Vagina (tissue), 2 donors: ENCODE measurements at regions not wholly inside any gene's neighbourhood (a gene's known extent, or its start where the extent isn't known, plus 50 kb on each side); places are given as distances from the start of the nearest gene placed in this dataset.

Source experiments
- DNase-seq, 2 donors: peaks; one replicate each; pipeline ENCODE4 v3.0.0-alpha.2; 2017; ENCODE audit errors: extremely low spot score in 2 of 2
- H3K27ac ChIP-seq: fragments of 200-600 bp; sonication (generic); one replicate; pipeline ENCODE4 v1.5.1; 2019
- H3K27me3 ChIP-seq: fragments of 200-600 bp; sonication (generic); one replicate; pipeline ENCODE4 v1.5.1; 2019
- H3K36me3 ChIP-seq, 2 donors: fragments of 200-600 bp; sonication (generic); one replicate each; pipeline ENCODE4 v1.5.1; 2017 to 2019
- H3K4me1 ChIP-seq: fragments of 200-600 bp; sonication (generic); one replicate; pipeline ENCODE4 v1.5.1; 2019
- H3K4me3 ChIP-seq, 2 donors: fragments of 200-600 bp; sonication (generic); 1 replicate in 1 of 2; 2 replicates in 1 of 2; pipeline ENCODE4 v1.5.1; 2016 to 2019
- H3K9me3 ChIP-seq: fragments of 200-600 bp; sonication (generic); one replicate; pipeline ENCODE4 v1.5.1; 2019
- CTCF ChIP-seq, 3 experiments: fragments of 450-650 bp in 2 of 3; fragments of 200-600 bp in 1 of 3; sonication (generic) in 1 of 3; IDR thresholded peaks; one replicate each; pipeline ENCODE4 v1.5.1; 2017 to 2019; ENCODE audit warnings: antibody characterized with exemption in 3 of 3, mild to moderate bottlenecking in 2 of 3, moderate library complexity in 2 of 3
- POLR2A ChIP-seq, 2 donors: fragments of 450-650 bp; IDR thresholded peaks; one replicate each; pipeline ENCODE4 v1.6.1; 2017; ENCODE audit warnings: antibody characterized with exemption in 2 of 2, mild to moderate bottlenecking in 2 of 2, moderate library complexity in 2 of 2
- POLR2AphosphoS5 ChIP-seq, 2 donors: sonication (generic); formaldehyde crosslinking; IDR thresholded peaks; one replicate each; pipeline ENCODE4 v1.9.0; 2017; ENCODE audit warnings: antibody characterized with exemption in 2 of 2, mild to moderate bottlenecking in 2 of 2, low read depth in 1 of 2; ENCODE audit not compliant: insufficient read depth in 1 of 2
- intact Hi-C: fragments of 100-400 bp; cut with DNase I; formaldehyde crosslinking; loops from one replicate; pipeline ENCODE4 v1.15.1; 2023

DNA sequence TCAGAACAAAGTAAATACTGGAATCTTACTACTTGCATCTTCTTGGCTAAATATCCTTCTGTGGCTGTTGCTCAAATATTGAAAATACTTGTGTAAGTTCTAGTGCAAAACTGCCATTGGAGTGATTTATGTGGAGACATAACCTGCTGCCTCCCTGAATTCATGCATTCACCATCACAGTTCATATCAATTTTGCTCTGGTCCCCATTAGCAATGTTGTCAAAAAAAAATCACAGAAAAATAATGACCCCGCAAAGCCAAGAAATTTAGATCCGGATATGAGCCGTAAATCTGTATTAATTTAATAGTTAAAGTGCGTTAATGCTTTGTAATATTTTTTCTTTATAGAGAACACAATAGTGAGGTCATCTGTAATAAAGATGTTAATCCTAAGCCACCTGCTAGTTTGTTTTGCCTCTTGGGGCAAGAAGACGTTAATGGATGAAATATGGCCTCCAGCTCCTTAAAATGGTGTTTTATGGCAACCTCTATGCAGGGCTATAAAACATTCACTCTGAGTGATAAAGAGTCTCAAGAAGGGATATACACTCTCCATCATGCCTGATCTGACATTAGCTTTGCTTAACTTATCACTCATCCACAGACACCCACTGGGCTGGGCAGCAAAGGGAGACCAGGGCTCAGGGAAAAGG is 255.9 kb downstream of the INSC start:
- TF ChIP-seq POLR2AphosphoS5 (IDR thresholded peaks at IDR 0.05; ENCODE audit: insufficient read depth in 1 of 2, low read depth in 1 of 2) (no peak), POLR2A (IDR thresholded peaks at IDR 0.05) (no peak), CTCF (IDR thresholded peaks at IDR 0.05) (no peak)
- Histone ChIP-seq H3K4me3 (no peak overlapping the region), H3K4me1 (no peaks in the 10 kb centered on the region), H3K9me3 (no peaks in the 10 kb centered on the region), H3K27ac (no peak overlapping the region), H3K27me3 (no peaks in the 10 kb centered on the region), H3K36me3 (no peaks in the 10 kb centered on the region)
- DNase-seq = no peak
- intact Hi-C loops = no loop called here

- Histone ChIP-seq H3K4me3 (no peak overlapping the region), H3K36me3 (no peaks in the 10 kb centered on the region), H3K27ac (no peak overlapping the region), H3K27me3 (no peaks in the 10 kb centered on the region), H3K4me1 (no peaks in the 10 kb centered on the region), H3K9me3 (no peaks in the 10 kb centered on the region)
- DNase-seq = no peak
- no peak for TF ChIP-seq POLR2A (IDR thresholded peaks at IDR 0.05)
- no peak for TF ChIP-seq CTCF (IDR thresholded peaks at IDR 0.05)
- TF ChIP-seq POLR2AphosphoS5 (IDR thresholded peaks at IDR 0.05; ENCODE audit: insufficient read depth in 1 of 2, low read depth in 1 of 2) = no peak
- intact Hi-C loops = no loop called here
These were observed 256.8 kb downstream of the INSC start for GRCh38 chr11:15371533-15371932.

DNA sequence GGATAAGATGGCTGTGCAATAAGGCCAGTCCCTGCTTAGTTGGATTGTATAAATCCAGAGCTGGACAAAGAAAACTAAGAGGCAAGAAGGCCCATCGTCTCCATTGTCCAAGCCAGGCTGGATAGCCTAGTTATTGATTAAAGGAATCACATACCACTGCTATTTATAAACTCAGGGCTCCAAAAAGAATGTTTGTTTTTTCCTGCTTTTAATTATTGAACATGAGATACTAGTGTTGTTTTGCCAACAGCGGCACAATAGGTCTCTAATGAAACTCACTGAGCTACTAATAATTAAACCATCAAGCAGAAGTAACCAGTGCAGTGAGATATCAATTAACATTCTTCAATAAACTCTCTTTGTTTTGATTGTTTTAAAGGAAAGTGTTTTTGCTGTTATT is 259.7 kb downstream of the INSC start:
- no peaks in the 10 kb centered on the region for H3K9me3 ChIP-seq
- H3K4me1 ChIP-seq = no peaks in the 10 kb centered on the region
- intact Hi-C loops = no loop called here
- TF ChIP-seq CTCF (IDR thresholded peaks at IDR 0.05) (no peak), POLR2A (IDR thresholded peaks at IDR 0.05) (no peak), POLR2AphosphoS5 (IDR thresholded peaks at IDR 0.05; ENCODE audit: insufficient read depth in 1 of 2, low read depth in 1 of 2) (no peak)
- H3K4me3 ChIP-seq = no peak overlapping the region
- H3K27ac ChIP-seq = no peak overlapping the region
- no peaks in the 10 kb centered on the region for H3K36me3 ChIP-seq
- no peaks in the 10 kb centered on the region for H3K27me3 ChIP-seq
- DNase-seq = no peak

DNA sequence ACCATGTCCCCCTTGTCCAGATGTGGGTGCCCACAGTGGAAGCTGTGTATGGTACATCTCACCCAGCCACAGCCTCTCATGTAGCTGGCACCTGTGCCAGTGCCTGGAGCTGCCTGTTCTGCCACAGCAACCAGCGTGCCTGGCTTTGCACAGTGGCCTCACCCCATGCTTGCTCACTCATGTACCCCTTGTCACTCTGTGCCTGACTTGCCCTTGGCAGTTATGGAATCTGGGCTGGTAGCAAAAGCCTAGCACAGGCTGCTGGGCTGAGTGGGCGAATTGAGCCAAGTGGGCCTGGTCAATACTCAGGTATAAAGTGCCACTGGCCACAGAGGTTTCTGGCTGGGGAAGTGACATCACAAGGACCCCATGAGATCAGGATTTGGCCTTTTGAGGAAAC is 264.2 kb downstream of the INSC start:
- H3K27me3 ChIP-seq = no peaks in the 10 kb centered on the region
- no peaks in the 10 kb centered on the region for H3K4me1 ChIP-seq
- no peak for DNase-seq
- no peaks in the 10 kb centered on the region for H3K36me3 ChIP-seq
- no peak overlapping the region for H3K27ac ChIP-seq
- intact Hi-C loops = no loop called here
- H3K9me3 ChIP-seq = no peaks in the 10 kb centered on the region
- no peak overlapping the region for H3K4me3 ChIP-seq
- TF ChIP-seq POLR2AphosphoS5 (IDR thresholded peaks at IDR 0.05; ENCODE audit: insufficient read depth in 1 of 2, low read depth in 1 of 2) (no peak), CTCF (IDR thresholded peaks at IDR 0.05) (no peak), POLR2A (IDR thresholded peaks at IDR 0.05) (no peak)

DNA sequence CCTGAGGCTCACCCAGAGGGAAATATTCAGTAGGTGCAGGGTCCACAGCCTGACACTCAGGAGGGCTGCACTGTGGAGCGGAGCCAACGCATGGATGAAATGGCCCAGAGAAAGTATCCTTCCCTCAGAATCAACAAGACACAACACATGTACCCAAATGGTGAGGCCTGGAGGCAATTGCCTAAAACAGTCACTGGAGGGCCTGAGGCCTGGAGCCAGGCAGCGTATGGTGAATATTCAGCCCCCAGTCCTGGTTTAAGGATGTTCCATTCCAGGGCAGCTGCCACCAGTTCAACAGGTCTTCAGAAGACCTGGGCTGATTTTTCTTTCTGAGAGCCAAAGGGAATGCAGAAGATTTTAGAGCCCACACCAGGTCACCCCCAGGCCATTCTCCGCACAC is 264.8 kb downstream of the INSC start:
- Histone ChIP-seq H3K27ac (no peak overlapping the region), H3K36me3 (no peaks in the 10 kb centered on the region), H3K9me3 (no peaks in the 10 kb centered on the region), H3K4me3 (no peak overlapping the region), H3K4me1 (no peaks in the 10 kb centered on the region), H3K27me3 (no peaks in the 10 kb centered on the region)
- no peak for TF ChIP-seq POLR2AphosphoS5 (IDR thresholded peaks at IDR 0.05; ENCODE audit: insufficient read depth in 1 of 2, low read depth in 1 of 2)
- no peak for TF ChIP-seq CTCF (IDR thresholded peaks at IDR 0.05)
- TF ChIP-seq POLR2A (IDR thresholded peaks at IDR 0.05) = no peak
- DNase-seq = no peak
- intact Hi-C loops = no loop called here
